Smooth muscle cell (in vitro differentiated cells): ENCODE measurements at regions not wholly inside any gene's neighbourhood (a gene's known extent, or its start where the extent isn't known, plus 50 kb on each side); places are given as distances from the start of the nearest gene placed in this dataset.

ENCODE experiments used
- DNase-seq: peaks from one replicate; lab custom pipeline; 2025; ENCODE audit not compliant: unreplicated experiment; lab: John Stamatoyannopoulos, UW
- H2AFZ ChIP-seq: fragments of 200-600 bp; sonication (generic); 2 replicates; pipeline ENCODE4 v1.6.0; 2016; ENCODE audit warnings: antibody characterized with exemption, low read depth, mild to moderate bottlenecking
- H3F3A ChIP-seq: fragments of 200-600 bp; sonication (generic); 2 replicates; pipeline ENCODE4 v1.6.0; 2017; ENCODE audit warnings: antibody characterized with exemption, low read depth
- H3K27ac ChIP-seq: fragments of 200-600 bp; sonication (generic); 2 replicates; pipeline ENCODE4 v1.5.1; 2016; ENCODE audit warnings: low read depth, mild to moderate bottlenecking
- H3K27me3 ChIP-seq: fragments of 200-600 bp; sonication (generic); 2 replicates; pipeline ENCODE4 v1.6.1; 2016; ENCODE audit warnings: low read depth, mild to moderate bottlenecking
- H3K36me3 ChIP-seq: fragments of 200-600 bp; sonication (generic); 2 replicates; pipeline ENCODE4 v1.5.1; 2016; ENCODE audit warnings: low read depth
- H3K4me1 ChIP-seq: fragments of 200-600 bp; sonication (generic); 2 replicates; pipeline ENCODE4 v1.5.1; 2016; ENCODE audit warnings: low read depth
- H3K4me2 ChIP-seq: fragments of 200-600 bp; sonication (generic); 2 replicates; pipeline ENCODE4 v1.6.0; 2016; ENCODE audit warnings: mild to moderate bottlenecking
- H3K4me3 ChIP-seq: fragments of 200-600 bp; sonication (generic); 2 replicates; pipeline ENCODE4 v1.5.1; 2016; ENCODE audit warnings: mild to moderate bottlenecking
- H3K79me2 ChIP-seq: fragments of 200-600 bp; sonication (generic); 2 replicates; pipeline ENCODE4 v1.6.0; 2016; ENCODE audit warnings: low read depth, mild to moderate bottlenecking
- H3K9ac ChIP-seq: fragments of 200-600 bp; sonication (generic); 2 replicates; pipeline ENCODE4 v1.6.0; 2016; ENCODE audit warnings: low read depth
- H3K9me3 ChIP-seq: fragments of 200-600 bp; sonication (generic); replicated peaks from 2 replicates; pipeline ENCODE4 v1.5.1; 2016; ENCODE audit warnings: low read depth
- H4K20me1 ChIP-seq: fragments of 200-600 bp; sonication (generic); 2 replicates; pipeline ENCODE4 v1.6.0; 2016; ENCODE audit warnings: low read depth
- CTCF ChIP-seq: fragments of 200-600 bp; sonication (generic); IDR thresholded peaks from 2 replicates; pipeline ENCODE4 v1.5.1; 2017; ENCODE audit warnings: borderline replicate concordance, mild to moderate bottlenecking, antibody characterized with exemption; ENCODE audit not compliant: insufficient read depth, poor library complexity, severe bottlenecking
- WGBS: methylation state at CpG from one replicate; pipeline ENCODE4 v1.1.7; 2016; ENCODE audit warnings: low lambda C conversion rate; 5-methylcytosine and 5-hydroxymethylcytosine counted together

DNA sequence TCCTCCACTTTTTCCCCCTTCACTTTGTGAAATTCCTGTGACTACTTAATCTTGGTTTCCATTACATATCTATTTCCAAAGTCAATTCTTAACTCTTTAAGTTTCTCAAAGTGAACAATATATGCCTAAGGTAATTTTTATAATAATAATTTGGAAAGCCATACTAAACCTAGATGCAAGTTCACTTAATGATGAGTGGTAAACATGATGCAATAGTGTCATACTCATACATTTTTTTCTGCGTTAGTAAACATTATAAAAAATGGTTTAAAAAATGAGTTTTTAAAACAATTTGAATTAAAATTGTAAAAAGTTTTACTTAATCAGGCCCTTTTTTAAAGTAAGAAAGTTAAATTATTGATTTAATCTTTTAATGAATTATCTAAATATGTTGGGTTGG is 659.4 kb upstream of the FZD8 start:
- WGBS, result 96% methylated on average over 1 of the region's 1 CpG
- no peaks in the 10 kb centered on the region for H3K27me3 ChIP-seq
- H2AFZ ChIP-seq, result no peak overlapping the region
- no peak overlapping the region for H3K4me3 ChIP-seq
- no peak overlapping the region for H3K9ac ChIP-seq
- no peaks in the 10 kb centered on the region for H3K4me1 ChIP-seq
- TF ChIP-seq CTCF, result no peak
- DNase-seq, result no peak
- no peaks in the 10 kb centered on the region for H3F3A ChIP-seq
- no peaks in the 10 kb centered on the region for H4K20me1 ChIP-seq
- H3K27ac ChIP-seq, result no peak overlapping the region
- no peaks in the 10 kb centered on the region for H3K36me3 ChIP-seq
- H3K9me3 ChIP-seq, result no peaks in the 10 kb centered on the region
- H3K4me2 ChIP-seq, result no peak overlapping the region
- no peaks in the 10 kb centered on the region for H3K79me2 ChIP-seq

DNA sequence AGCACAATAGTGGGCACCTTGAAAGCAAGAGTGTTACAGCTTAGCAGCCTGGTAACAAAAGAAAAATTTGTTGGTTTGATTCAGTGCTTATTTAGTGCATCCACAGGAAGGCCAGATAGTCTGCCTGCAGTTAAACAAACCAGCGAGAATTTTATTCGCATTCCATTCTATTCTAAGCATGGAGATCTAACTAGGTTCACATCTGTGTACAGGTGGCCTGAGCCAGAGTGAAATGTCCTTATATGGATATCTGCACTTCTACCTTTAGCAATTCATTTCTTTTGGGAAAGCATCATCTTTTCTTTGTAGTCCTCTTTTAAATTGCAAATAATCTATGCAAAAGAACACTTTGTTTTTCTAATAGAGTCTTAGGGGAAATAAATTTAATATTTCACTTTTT is 659.0 kb upstream of the FZD8 start:
- no peak overlapping the region for H3K9ac ChIP-seq
- H3K9me3 ChIP-seq, result no peaks in the 10 kb centered on the region
- H3K27ac ChIP-seq, result no peak overlapping the region
- H4K20me1 ChIP-seq, result no peaks in the 10 kb centered on the region
- H3K4me2 ChIP-seq, result no peak overlapping the region
- 91% methylated on average over 2 of the region's 2 CpGs for WGBS
- no peak overlapping the region for H2AFZ ChIP-seq
- DNase-seq, result no peak
- H3K36me3 ChIP-seq, result no peaks in the 10 kb centered on the region
- H3F3A ChIP-seq, result no peaks in the 10 kb centered on the region
- H3K4me3 ChIP-seq, result no peak overlapping the region
- no peak for TF ChIP-seq CTCF
- no peaks in the 10 kb centered on the region for H3K27me3 ChIP-seq
- H3K79me2 ChIP-seq, result no peaks in the 10 kb centered on the region
- H3K4me1 ChIP-seq, result no peaks in the 10 kb centered on the region

DNA sequence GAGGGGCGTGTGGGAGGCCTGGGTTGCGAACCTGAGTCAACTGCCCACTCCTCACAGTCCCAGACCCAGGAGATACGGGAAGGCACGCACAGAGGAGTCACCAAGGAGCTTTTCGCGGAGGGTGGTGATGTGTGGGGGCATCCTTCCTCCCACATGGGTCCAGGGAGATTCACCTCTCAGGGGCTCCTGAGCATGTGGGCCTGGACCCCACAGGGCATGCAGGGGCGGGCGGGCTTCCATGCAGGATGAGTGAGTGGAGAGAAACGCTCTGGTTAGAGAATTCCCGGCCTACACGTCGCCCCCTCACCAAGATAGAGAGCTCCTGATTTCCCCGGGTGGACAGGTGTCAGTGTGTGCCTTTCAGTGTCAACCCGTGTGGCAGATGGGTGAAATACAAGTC is 641.7 kb upstream of the FZD8 start:
- Histone ChIP-seq H3K9me3 (no peaks in the 10 kb centered on the region), H4K20me1 (no peaks in the 10 kb centered on the region), H3K27ac (no peak overlapping the region), H3K27me3 (no peaks in the 10 kb centered on the region), H3K79me2 (no peaks in the 10 kb centered on the region), H3K4me1 (no peaks in the 10 kb centered on the region), H3K9ac (no peak overlapping the region), H3K36me3 (no peaks in the 10 kb centered on the region), H2AFZ (no peak overlapping the region), H3F3A (no peaks in the 10 kb centered on the region), H3K4me3 (no peak overlapping the region), H3K4me2 (no peak overlapping the region)
- DNase-seq, result no peak
- 95% methylated on average over 14 of the region's 14 CpGs for WGBS
- TF ChIP-seq CTCF, result no peak

GRCh38 chr10:36281831-36282331 is 639.8 kb upstream of the FZD8 start:
- no peaks in the 10 kb centered on the region for H3K4me1 ChIP-seq
- no peaks in the 10 kb centered on the region for H3K36me3 ChIP-seq
- DNase-seq, result no peak
- no peak for TF ChIP-seq CTCF
- H3K4me3 ChIP-seq, result no peak overlapping the region
- no peak overlapping the region for H3K27ac ChIP-seq
- no peaks in the 10 kb centered on the region for H3K79me2 ChIP-seq
- no peaks in the 10 kb centered on the region for H3F3A ChIP-seq
- WGBS, result 9% methylated on average over 3 of the region's 3 CpGs
- no peak overlapping the region for H3K4me2 ChIP-seq
- H3K9me3 ChIP-seq, result no peaks in the 10 kb centered on the region
- H3K9ac ChIP-seq, result no peak overlapping the region
- no peaks in the 10 kb centered on the region for H3K27me3 ChIP-seq
- no peaks in the 10 kb centered on the region for H4K20me1 ChIP-seq
- H2AFZ ChIP-seq, result no peak overlapping the region
